A549 (cell line): ENCODE measurements at regions not wholly inside any gene's neighbourhood (a gene's known extent, or its start where the extent isn't known, plus 50 kb on each side); places are given as distances from the start of the nearest gene placed in this dataset.

Experiments used
- ATAC-seq, 2 experiments: fragments of 200-7000 bp in 1 of 2; fragments of >200 bp in 1 of 2; cut with Nextera tagmentation in 1 of 2; cut with Tn5 transposase in 1 of 2; 3 replicates each; pipeline versions ENCODE4 v1.8.0 to v1.9.1; 2018 to 2020; ENCODE audit warnings: mild to moderate bottlenecking in 1 of 2, moderate library complexity in 1 of 2
- CTCF ChIA-PET: fragments of 300-600 bp; sonication (Branson Sonifier 250); formaldehyde crosslinking; extraction: SDS; loops from one replicate; lab custom pipeline; 2021; ENCODE audit warnings: antibody characterized with exemption, inconsistent platforms; lab: Yijun Ruan, JAX
- POLR2A ChIA-PET: fragments of 350-600 bp; formaldehyde crosslinking; extraction: SDS; loops from one replicate; lab custom pipeline; 2021; ENCODE audit warnings: antibody characterized with exemption, inconsistent platforms; lab: Yijun Ruan, JAX
- DNase-seq, 2 experiments: peaks; one replicate each; pipeline versions ENCODE4 v3.0.0 to v3.0.0-alpha.2; 2011 to 2016; ENCODE audit warnings: low read depth in 1 of 2, low spot score in 1 of 2
- FAIRE-seq: peaks from 2 replicates; lab custom pipeline; 2011; peaks lifted over from hg19 to GRCh38; lab: Jason Lieb, UNC
- H3K27ac ChIP-seq, 2 experiments: fragments of >200 bp; sonication (Bioruptor Twin); formaldehyde crosslinking; 3 replicates each; pipeline ENCODE4 v1.5.1; 2016 to 2017
- H3K4me1 ChIP-seq: fragments of >200 bp; sonication (Bioruptor Twin); formaldehyde crosslinking; 3 replicates; pipeline ENCODE4 v1.6.1; 2016
- H3K4me2 ChIP-seq: fragments of >200 bp; sonication (Bioruptor Twin); formaldehyde crosslinking; 3 replicates; pipeline ENCODE4 v1.6.1; 2016
- H3K4me3 ChIP-seq: fragments of >200 bp; sonication (Bioruptor Twin); formaldehyde crosslinking; 3 replicates; pipeline ENCODE4 v1.5.1; 2016
- H3K9me3 ChIP-seq: fragments of >200 bp; sonication (Bioruptor Twin); formaldehyde crosslinking; 3 replicates; pipeline ENCODE4 v1.6.1; 2016
- ATOH8 ChIP-seq: fragments of 250-450 bp; sonication (Bioruptor Pico); IDR thresholded peaks from 2 replicates; pipeline ENCODE4 v1.5.0; 2020; ENCODE audit warnings: low read depth, mild to moderate bottlenecking, moderate library complexity
- BHLHE40 ChIP-seq: IDR thresholded peaks from 2 replicates; pipeline ENCODE4 v1.6.1; 2012; ENCODE audit warnings: low read depth, low read length, inconsistent platforms
- CBX8 ChIP-seq: fragments of 200-600 bp; sonication (generic); IDR thresholded peaks from 2 replicates; pipeline ENCODE4 v1.6.1; 2016
- CHD2 ChIP-seq: fragments of 150-350 bp; IDR thresholded peaks from 2 replicates; pipeline ENCODE4 v1.6.1; 2014; ENCODE audit warnings: low read length; ENCODE audit not compliant: partially characterized antibody
- E2F6 ChIP-seq: IDR thresholded peaks from 2 replicates; pipeline ENCODE4 v1.6.1; 2012; ENCODE audit warnings: low read depth, borderline replicate concordance
- EHF ChIP-seq: fragments of 250-450 bp; sonication (Bioruptor Pico); IDR thresholded peaks from 2 replicates; pipeline ENCODE4 v1.5.0; 2020; ENCODE audit warnings: mild to moderate bottlenecking
- EHMT2 ChIP-seq: fragments of 200-600 bp; sonication (generic); IDR thresholded peaks from 2 replicates; pipeline ENCODE4 v1.6.1; 2016; ENCODE audit warnings: antibody characterized with exemption, low read depth, mild to moderate bottlenecking, moderate library complexity
- FOSB ChIP-seq: fragments of 250-450 bp; sonication (Bioruptor Pico); IDR thresholded peaks from 2 replicates; pipeline ENCODE4 v1.5.0; 2020; ENCODE audit warnings: mild to moderate bottlenecking, moderate library complexity
- FOSL2 ChIP-seq, 2 experiments: fragments of 450-650 bp in 1 of 2; fragments of >200 bp in 1 of 2; sonication (Bioruptor Twin) in 1 of 2; formaldehyde crosslinking; IDR thresholded peaks; 2 replicates each; pipeline versions ENCODE4 v1.5.0 to v1.6.1; 2016 to 2020; ENCODE audit warnings: mild to moderate bottlenecking in 1 of 2, moderate library complexity in 1 of 2
- FOXS1 ChIP-seq: fragments of 250-450 bp; sonication (Bioruptor Pico); IDR thresholded peaks from 2 replicates; pipeline ENCODE4 v1.5.0; 2020; ENCODE audit warnings: mild to moderate bottlenecking, moderate library complexity
- HDAC2 ChIP-seq: fragments of 200-600 bp; sonication (generic); IDR thresholded peaks from 2 replicates; pipeline ENCODE4 v1.6.1; 2016
- HEYL ChIP-seq: fragments of 250-450 bp; sonication (Bioruptor Pico); IDR thresholded peaks from 2 replicates; pipeline ENCODE4 v1.8.0; 2021; ENCODE audit warnings: mild to moderate bottlenecking, moderate library complexity
- HOXA7 ChIP-seq: fragments of 250-450 bp; sonication (Bioruptor Pico); IDR thresholded peaks from 2 replicates; pipeline ENCODE4 v1.5.0; 2020; ENCODE audit warnings: mild to moderate bottlenecking, moderate library complexity
- HOXB5 ChIP-seq: fragments of 250-450 bp; sonication (Bioruptor Pico); IDR thresholded peaks from 2 replicates; pipeline ENCODE4 v1.5.0; 2020; ENCODE audit warnings: mild to moderate bottlenecking, moderate library complexity
- JUN ChIP-seq, 2 experiments: fragments of >200 bp; sonication (Bioruptor Twin); formaldehyde crosslinking; IDR thresholded peaks; 2 replicates in 1 of 2; 3 replicates in 1 of 2; pipeline ENCODE4 v1.6.1; 2016 to 2017
- KDM1A ChIP-seq: fragments of 200-600 bp; sonication (generic); IDR thresholded peaks from 2 replicates; pipeline ENCODE4 v1.6.1; 2016; ENCODE audit warnings: low read depth, mild to moderate bottlenecking
- KDM5A ChIP-seq: fragments of 200-600 bp; sonication (generic); IDR thresholded peaks from 2 replicates; pipeline ENCODE4 v1.6.1; 2016; ENCODE audit warnings: antibody characterized with exemption, mild to moderate bottlenecking
- MAFK ChIP-seq: fragments of 450-650 bp; IDR thresholded peaks from 2 replicates; pipeline ENCODE4 v1.6.1; 2014; ENCODE audit not compliant: partially characterized antibody
- MAZ ChIP-seq: fragments of 150-350 bp; IDR thresholded peaks from 2 replicates; pipeline ENCODE4 v1.6.1; 2014; ENCODE audit warnings: antibody characterized with exemption, low read depth, low read length, borderline replicate concordance
- MYC ChIP-seq: IDR thresholded peaks from 2 replicates; pipeline ENCODE4 v1.6.1; 2012; ENCODE audit warnings: mild to moderate bottlenecking, inconsistent platforms, low read length, improper control_type of control experiment, borderline replicate concordance
- NR3C1 ChIP-seq: fragments of >200 bp; sonication (Bioruptor Twin); formaldehyde crosslinking; IDR thresholded peaks from 3 replicates; pipeline ENCODE4 v1.6.1; 2017
- PBX3 ChIP-seq: IDR thresholded peaks from 2 replicates; pipeline ENCODE4 v1.6.1; 2012
- PHF8 ChIP-seq: fragments of 200-600 bp; sonication (generic); IDR thresholded peaks from 2 replicates; pipeline ENCODE4 v1.6.1; 2016; ENCODE audit warnings: low read depth, mild to moderate bottlenecking, antibody characterized with exemption, moderate library complexity, borderline replicate concordance
- RAD21 ChIP-seq, 2 experiments: fragments of >200 bp in 1 of 2; sonication (Bioruptor Twin) in 1 of 2; formaldehyde crosslinking in 1 of 2; IDR thresholded peaks in 1 of 2; conservative IDR thresholded peaks in 1 of 2; 2 replicates in 1 of 2; 3 replicates in 1 of 2; pipeline ENCODE4 v1.6.1; 2012 to 2018; ENCODE audit warnings: inconsistent platforms in 1 of 2
- RARB ChIP-seq: fragments of 250-450 bp; sonication (Bioruptor Pico); IDR thresholded peaks from 2 replicates; pipeline ENCODE4 v1.8.0; 2021; ENCODE audit warnings: mild to moderate bottlenecking, moderate library complexity
- RFX5 ChIP-seq: fragments of 450-650 bp; IDR thresholded peaks from 2 replicates; pipeline ENCODE4 v1.7.1; 2014; ENCODE audit warnings: antibody characterized with exemption, mild to moderate bottlenecking, moderate library complexity
- SMC3 ChIP-seq: fragments of >200 bp; sonication (Bioruptor Twin); formaldehyde crosslinking; IDR thresholded peaks from 3 replicates; pipeline ENCODE4 v1.6.1; 2018; ENCODE audit warnings: inconsistent platforms
- TFCP2L1 ChIP-seq: fragments of 250-450 bp; sonication (Bioruptor Pico); IDR thresholded peaks from 2 replicates; pipeline ENCODE4 v1.5.0; 2021; ENCODE audit warnings: mild to moderate bottlenecking
- TP53 ChIP-seq: fragments of 250-450 bp; sonication (Bioruptor Pico); IDR thresholded peaks from 2 replicates; pipeline ENCODE4 v1.5.0; 2021; ENCODE audit warnings: mild to moderate bottlenecking, moderate library complexity
- USF2 ChIP-seq: fragments of 450-650 bp; IDR thresholded peaks from 2 replicates; pipeline ENCODE4 v1.6.1; 2014; ENCODE audit warnings: antibody characterized with exemption
- ZC3H11A ChIP-seq: fragments of 450-650 bp; IDR thresholded peaks from 2 replicates; pipeline ENCODE4 v1.6.1; 2014; ENCODE audit warnings: antibody characterized with exemption, mild to moderate bottlenecking
- ZFP36 ChIP-seq: fragments of 450-650 bp; IDR thresholded peaks from 2 replicates; pipeline ENCODE4 v1.6.1; 2014; ENCODE audit warnings: borderline replicate concordance; ENCODE audit not compliant: partially characterized antibody
- ZSCAN20 ChIP-seq: fragments of 250-450 bp; sonication (Bioruptor Pico); IDR thresholded peaks from 2 replicates; pipeline ENCODE4 v1.8.0; 2022; ENCODE audit warnings: mild to moderate bottlenecking, moderate library complexity
- WGBS: methylation state at CpG from one replicate; pipeline ENCODE4 v1.1.6; 2017; ENCODE audit errors: missing lambda C conversion rate; 5-methylcytosine and 5-hydroxymethylcytosine counted together
- TF ChIP-seq, protein P1 (sequence below): fragments of >200 bp; sonication (Bioruptor Twin); formaldehyde crosslinking; IDR thresholded peaks from 3 replicates; pipeline ENCODE4 v1.5.1; 2016

DNA sequence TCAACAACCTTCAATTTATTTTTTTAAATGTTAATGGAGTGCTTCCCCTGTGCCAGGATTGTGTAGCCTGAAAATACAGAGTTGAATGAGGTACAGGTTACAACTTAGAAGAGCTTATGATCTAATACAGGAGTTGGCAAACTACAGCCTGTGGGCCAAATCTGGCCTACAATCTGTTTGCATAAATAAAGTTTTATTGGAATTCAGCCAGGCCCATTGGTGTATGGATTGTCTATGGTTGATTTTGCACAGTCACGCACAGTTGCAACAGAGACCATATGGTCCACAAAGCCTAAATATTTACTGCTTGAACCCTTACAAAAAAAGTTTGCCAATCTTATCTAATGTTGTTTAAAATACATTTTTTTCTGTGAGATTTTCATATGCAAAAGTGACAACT is 177.3 kb upstream of the CCN2 start:
- CTCF ChIA-PET: interaction anchor here (1.0 to 1.8 kb wide), 2 partner anchors 204 to 213 kb away, joined by 3 to 5 read pairs; no protein-coding TSS in a partner anchor
- no peak for DNase-seq
- no peak overlapping the region for H3K4me3 ChIP-seq
- no peak for TF ChIP-seq ZSCAN20
- no peak for TF ChIP-seq ZC3H11A
- TF ChIP-seq E2F6: no peak
- TF ChIP-seq, protein P1, sequence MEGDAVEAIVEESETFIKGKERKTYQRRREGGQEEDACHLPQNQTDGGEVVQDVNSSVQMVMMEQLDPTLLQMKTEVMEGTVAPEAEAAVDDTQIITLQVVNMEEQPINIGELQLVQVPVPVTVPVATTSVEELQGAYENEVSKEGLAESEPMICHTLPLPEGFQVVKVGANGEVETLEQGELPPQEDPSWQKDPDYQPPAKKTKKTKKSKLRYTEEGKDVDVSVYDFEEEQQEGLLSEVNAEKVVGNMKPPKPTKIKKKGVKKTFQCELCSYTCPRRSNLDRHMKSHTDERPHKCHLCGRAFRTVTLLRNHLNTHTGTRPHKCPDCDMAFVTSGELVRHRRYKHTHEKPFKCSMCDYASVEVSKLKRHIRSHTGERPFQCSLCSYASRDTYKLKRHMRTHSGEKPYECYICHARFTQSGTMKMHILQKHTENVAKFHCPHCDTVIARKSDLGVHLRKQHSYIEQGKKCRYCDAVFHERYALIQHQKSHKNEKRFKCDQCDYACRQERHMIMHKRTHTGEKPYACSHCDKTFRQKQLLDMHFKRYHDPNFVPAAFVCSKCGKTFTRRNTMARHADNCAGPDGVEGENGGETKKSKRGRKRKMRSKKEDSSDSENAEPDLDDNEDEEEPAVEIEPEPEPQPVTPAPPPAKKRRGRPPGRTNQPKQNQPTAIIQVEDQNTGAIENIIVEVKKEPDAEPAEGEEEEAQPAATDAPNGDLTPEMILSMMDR: no peak
- TF ChIP-seq RFX5: no peak
- TF ChIP-seq JUN (IDR thresholded peaks at IDR 0.05): no peak
- TF ChIP-seq ATOH8 (CRISPR knock-in tag): no peak
- no peak for TF ChIP-seq TFCP2L1 (CRISPR knock-in tag)
- TF ChIP-seq RAD21 (conservative IDR thresholded peaks at IDR 0.05 in 1 of 2, IDR thresholded peaks at IDR 0.05 in 1 of 2): no peak
- no peak for TF ChIP-seq MYC
- no peak for TF ChIP-seq HOXA7
- no peak for TF ChIP-seq FOSB
- TF ChIP-seq PBX3: no peak
- no peak for TF ChIP-seq HEYL (CRISPR knock-in tag)
- TF ChIP-seq USF2: no peak
- TF ChIP-seq TP53: no peak
- TF ChIP-seq SMC3: no peak
- TF ChIP-seq KDM5A: no peak
- TF ChIP-seq, all 56 proteins: peak for 0
- no peaks in the 10 kb centered on the region for H3K9me3 ChIP-seq
- H3K27ac ChIP-seq: no peak overlapping the region
- ATAC-seq: no peak
- no peak overlapping the region for H3K4me2 ChIP-seq
- no peak for FAIRE-seq
- H3K4me1 ChIP-seq: peaks cover 13% of the 10 kb centered on the region
- POLR2A ChIA-PET: no interaction called here
- 93% methylated on average over 1 of the region's 1 CpG for WGBS

GRCh38 chr6:132126150-132126549 is 175.0 kb upstream of the CCN2 start:
- Histone ChIP-seq H3K4me1 (peaks cover 1% of the 10 kb centered on the region; the same call in 1 of the 3 replicates), H3K4me2 (no peak overlapping the region), H3K4me3 (no peak overlapping the region), H3K27ac (no peak overlapping the region), H3K9me3 (no peaks in the 10 kb centered on the region)
- TF ChIP-seq RARB (CRISPR knock-in tag) (no peak), ZFP36 (no peak), PHF8 (no peak), BHLHE40 (no peak), FOXS1 (CRISPR knock-in tag) (no peak), HDAC2 (no peak), EHMT2 (no peak), NR3C1 (no peak), EHF (no peak), HOXA7 (no peak), HEYL (CRISPR knock-in tag) (no peak), MAFK (no peak), TFCP2L1 (CRISPR knock-in tag) (no peak), CHD2 (no peak), KDM1A (no peak), MAZ (no peak), CBX8 (no peak), ZC3H11A (no peak), HOXB5 (CRISPR knock-in tag) (no peak), FOSL2 (IDR thresholded peaks at IDR 0.05) (no peak), FOSL2 (CRISPR knock-in tag; IDR thresholded peaks at IDR 0.05) (no peak)
- ChIA-PET POLR2A (no interaction called here), CTCF (no interaction called here)
- ATAC-seq (no peak), DNase-seq (no peak), FAIRE-seq (no peak)
- 79% methylated on average over 2 of the region's 2 CpGs for WGBS
